Stimulated activated CD8-positive, alpha-beta memory T cell treated with anti-CD3 and anti-CD28 coated beads, Interleukin-12 subunit alpha, Interleukin-12 subunit beta, amount 100 ng/mL, for 1 hour (primary cell): ENCODE measurements at regions not wholly inside any gene's neighbourhood (a gene's known extent, or its start where the extent isn't known, plus 50 kb on each side); places are given as distances from the start of the nearest gene placed in this dataset.

Experiments used
- DNase-seq: peaks from one replicate; pipeline ENCODE4 v3.0.0-alpha.2; 2020; ENCODE audit warnings: low read depth

DNA sequence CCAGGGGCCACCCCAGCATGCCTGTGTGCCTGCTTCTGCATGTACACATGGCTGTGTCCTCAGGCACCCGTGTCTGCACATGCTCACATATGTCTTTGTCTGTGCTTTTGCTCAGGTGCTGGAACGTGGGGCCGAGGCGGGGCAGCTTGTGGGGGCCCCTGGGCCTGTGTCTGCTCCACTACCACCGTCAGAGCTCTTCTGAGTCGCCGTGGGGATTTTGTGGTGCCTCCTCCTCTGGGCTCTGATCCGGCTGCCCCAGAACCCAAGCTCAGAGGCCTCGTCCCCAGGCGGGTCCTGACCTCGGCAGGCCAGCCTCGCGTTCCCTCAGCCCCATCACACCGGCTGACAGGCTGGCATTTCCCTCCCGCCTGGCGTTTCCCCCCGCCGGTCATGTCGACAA, 104.6 kb upstream of the ACTRT2 start:
- DNase-seq: no peak

DNA sequence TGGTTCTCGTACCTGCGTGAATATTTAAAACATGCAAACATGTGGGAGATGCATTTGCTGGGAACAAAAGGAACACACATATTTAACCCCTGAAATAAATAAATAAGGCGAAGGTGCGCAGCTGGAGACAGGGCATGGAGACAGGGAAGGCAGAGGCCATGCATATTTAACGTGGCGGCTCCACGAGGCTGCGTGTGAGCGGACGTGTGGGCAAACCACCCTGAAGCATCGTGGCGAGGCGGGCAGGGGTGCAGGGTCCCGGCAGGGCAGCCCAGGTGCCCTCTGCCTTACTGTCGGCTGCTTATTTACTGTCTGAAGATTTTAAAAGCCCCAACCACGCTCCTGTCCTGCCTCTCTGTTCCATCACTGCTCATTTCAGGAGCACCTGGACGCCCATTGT, 104.0 kb upstream of the ACTRT2 start:
- no peak for DNase-seq

DNA sequence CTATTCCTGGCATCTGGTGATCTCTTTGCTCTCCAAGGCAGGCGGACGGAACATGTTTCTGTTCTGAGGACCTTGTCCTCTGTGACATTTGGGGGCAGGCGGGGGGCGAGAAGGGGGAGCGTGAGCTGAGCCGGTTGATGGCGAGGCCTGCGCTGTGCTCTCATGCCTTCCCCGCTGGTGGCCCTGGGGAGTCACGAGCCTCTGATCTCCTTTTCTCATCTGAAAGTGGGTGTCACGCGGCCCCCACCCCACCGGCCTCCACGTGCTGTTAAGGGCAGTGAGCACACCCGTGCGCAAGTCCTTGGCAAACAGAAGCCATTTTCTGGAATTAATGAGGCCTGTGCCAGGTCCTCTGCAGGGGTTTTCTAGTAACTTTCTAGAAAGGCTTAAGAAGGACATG, 102.8 kb upstream of the ACTRT2 start:
- no peak for DNase-seq

GRCh38 chr1:2919841-2920240, 101.4 kb upstream of the ACTRT2 start:
- no peak for DNase-seq

- no peak for DNase-seq
These were observed 100.7 kb upstream of the ACTRT2 start for GRCh38 chr1:2920421-2921015.

DNA sequence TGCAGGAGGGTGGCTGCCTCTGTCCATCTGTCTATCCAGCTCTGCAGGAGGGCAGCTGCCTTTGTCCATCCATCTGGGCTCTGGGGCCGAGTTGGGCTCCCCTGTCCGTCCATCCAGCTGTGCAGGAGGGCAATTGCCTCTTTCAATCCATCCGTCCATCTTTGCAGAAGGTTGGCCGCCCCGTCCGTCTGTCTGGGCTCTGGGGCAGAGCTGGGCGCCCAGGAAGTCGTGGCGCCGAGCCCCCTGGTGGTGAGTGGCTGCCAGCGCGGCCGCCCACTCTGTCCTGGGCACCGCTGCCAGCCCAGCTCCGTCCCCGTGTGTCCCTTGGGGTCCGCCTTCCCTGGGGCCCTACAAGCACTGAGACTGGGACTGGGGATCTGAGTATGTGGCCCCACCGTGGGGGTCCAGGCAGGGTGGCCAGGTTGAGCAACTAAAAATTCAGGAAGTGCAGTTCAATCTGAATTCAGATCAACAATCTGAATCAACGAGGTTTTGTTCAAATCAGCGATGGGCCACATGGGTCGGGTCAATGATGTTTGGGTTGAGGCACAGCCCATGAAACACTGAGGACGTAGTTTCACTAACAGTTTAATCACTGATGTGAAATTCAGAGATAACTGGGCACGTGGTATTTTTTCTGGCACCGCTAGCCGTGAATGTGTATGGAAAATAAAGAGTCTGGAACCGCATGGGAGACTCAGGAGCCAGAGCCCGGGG, 99.1 kb upstream of the ACTRT2 start:
- peak; percentile 4 for DNase-seq

- DNase-seq: no peak
These were observed 97.9 kb upstream of the ACTRT2 start for GRCh38 chr1:2923351-2923750.

DNA sequence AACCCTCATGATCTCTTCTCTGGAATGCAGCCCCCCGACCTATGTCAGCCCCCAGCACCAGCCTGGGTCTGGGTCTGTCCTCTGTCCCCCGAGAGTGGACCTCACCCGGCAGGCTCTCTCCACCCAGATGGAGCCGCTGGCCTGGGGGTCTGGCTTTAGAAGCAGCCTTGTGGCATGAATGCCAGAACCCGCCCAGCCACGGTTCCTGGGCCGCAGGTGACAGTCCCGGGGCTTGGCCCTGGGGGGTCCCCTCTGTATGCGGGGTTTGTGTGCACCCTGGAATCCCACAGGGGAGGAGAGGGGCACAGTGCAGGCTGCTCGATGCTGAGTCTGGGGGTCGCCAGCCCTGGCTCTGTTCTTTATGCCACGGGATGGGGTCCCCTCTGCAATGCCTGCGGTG, 96.0 kb upstream of the ACTRT2 start:
- no peak for DNase-seq

- DNase-seq: no peak
These were observed 95.3 kb upstream of the ACTRT2 start for GRCh38 chr1:2925918-2926317.

GRCh38 chr1:2926447-2927055, 94.7 kb upstream of the ACTRT2 start:
- no peak for DNase-seq

- DNase-seq: no peak
These were observed 93.6 kb upstream of the ACTRT2 start for GRCh38 chr1:2927393-2928360.

GRCh38 chr1:2928366-2929325, 92.6 kb upstream of the ACTRT2 start:
- no peak for DNase-seq

DNA sequence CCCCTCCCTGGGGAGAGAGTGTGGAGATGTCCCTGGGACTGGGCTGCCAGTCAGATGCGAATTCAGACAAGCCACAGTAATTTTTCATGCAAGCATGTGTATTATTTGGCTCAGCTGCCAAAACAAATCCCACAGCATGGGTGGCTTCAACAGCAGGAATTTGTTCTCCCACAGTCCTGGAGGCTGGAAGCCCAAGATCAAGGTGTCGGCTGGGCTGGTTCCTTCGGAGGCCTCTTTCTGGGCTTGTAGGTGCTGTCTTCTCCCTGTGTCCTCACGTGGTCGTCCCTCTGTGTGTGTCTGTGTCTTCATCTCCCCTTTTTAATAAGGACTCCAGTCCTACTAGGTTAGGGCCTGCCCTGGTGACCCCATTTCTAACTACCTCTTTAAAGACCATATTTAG, 91.9 kb upstream of the ACTRT2 start:
- no peak for DNase-seq

DNA sequence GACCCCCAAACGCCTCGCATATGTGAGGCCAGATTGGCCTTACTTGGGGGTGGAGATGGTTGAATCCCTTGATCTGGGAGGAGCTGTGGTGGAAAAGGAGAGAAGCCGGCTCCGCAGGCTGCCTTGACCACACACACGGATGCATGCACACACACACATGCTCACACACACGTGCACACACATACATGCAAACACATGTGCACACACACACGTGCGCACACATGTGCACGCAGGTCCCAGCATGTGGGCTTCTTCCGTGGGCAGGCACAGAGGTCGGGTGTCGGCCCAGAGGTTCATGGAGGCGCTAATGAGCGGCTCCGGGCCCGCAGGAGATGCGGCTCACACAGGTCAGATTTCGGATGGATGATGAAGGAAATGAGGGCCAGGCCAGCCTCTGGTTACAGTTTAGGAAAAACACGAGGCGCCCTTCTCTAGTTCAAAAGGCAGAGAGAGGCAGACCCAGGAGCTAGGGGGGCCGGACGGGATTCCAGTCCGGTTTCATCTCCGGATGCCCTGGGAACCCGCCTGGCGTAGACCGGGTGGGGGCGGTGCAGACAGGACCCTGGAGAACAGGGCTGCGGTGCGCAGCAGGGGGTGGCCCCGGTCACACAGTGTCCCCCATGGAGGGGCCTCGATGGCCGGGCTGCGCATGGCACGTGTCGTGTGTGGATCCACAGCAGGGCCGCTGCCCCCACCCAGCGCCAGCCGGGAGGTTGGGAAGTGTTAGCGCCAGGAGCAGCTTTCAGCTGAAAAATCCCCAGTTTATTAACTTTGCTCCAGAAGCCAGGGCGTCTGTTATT, 91.1 kb upstream of the ACTRT2 start:
- DNase-seq: no peak

DNA sequence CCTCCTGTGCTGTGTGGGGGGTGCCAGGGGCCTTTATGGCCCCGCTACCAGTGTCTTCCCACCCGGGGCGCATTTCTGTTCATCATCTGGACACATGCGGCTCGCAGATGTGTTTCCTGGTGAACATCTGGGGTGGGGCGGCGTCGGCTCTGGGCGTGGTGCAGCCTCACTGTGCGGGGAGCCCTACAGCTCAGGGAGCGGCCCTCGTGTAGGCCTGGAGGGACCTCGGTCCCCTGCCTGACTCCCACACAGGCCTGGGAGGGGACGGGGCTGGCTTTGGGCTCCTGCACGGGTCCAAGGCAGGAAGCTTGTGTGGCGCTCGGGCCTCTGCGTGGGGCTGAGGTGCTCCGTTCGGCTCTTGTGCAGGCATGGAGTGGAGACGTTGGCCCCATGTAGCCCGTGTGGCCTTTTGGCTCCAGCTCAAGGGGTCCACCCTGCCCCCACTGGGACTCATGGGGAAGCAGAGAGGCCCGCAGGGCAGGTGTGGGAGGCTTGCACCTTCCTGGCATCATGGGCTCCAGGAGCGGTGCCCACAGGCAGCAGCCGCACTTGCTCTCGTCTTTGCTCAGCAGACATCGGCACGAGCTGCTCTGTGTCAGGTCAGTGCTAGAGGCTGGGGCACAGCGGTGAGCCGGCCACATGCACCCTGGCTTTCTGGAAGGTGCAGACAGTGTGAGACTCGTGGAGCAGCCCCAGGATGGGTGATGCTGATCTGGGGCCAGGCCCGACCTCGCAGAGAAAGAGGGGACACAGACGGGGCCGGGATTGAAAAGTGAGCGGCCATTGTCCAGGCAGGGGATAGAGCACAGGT, 90.1 kb upstream of the ACTRT2 start:
- DNase-seq: no peak

GRCh38 chr1:2931724-2932401, 89.4 kb upstream of the ACTRT2 start:
- DNase-seq: no peak

DNA sequence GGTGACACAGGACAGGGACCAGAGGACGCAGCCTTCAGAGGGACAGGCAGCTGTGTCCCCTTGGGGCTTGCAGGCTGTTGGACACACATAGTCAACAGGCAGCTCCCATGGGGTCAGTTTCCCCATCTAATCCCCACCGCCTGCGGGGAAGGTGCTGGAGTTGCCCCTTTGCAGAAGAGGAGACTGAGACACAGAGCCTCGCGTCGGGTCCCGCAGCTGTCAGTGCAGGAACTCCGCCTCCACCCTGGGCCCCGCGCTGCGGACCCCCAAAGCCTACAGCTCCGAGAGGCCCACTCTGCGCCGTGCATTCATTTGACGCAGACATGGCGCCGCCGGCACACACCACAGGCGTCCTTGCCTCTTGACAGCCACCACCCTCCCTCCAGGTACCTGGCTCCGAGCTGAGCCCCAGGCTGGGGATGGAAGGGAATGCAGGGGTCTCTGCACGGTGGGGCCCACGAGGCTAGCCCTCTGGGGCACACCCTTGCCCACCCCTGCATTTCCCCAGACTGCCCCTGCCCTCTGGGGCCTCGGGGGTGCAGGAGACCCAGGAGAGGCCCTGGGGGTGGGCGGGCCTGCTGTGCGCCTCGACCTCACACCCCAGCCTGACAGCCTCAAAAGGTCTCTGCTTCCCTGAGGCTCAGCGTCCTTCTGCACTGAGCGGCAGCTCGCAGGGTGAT, 88.5 kb upstream of the ACTRT2 start:
- DNase-seq: no peak

GRCh38 chr1:2933431-2934155, 87.7 kb upstream of the ACTRT2 start:
- DNase-seq: no peak
